Mucosa of descending colon (tissue), 3 donors: ENCODE measurements at regions not wholly inside any gene's neighbourhood (a gene's known extent, or its start where the extent isn't known, plus 50 kb on each side); places are given as distances from the start of the nearest gene placed in this dataset.
A peak's percentile ranks its signal among the peaks of the same experiment; 100 is the strongest.

Experiments
- ATAC-seq: fragments of 200-7000 bp; cut with Tn5 transposase; one replicate; pipeline ENCODE4 v1.9.1; 2020; ENCODE audit warnings: mild to moderate bottlenecking, moderate library complexity
- DNase-seq, 3 donors: peaks; one replicate each; pipeline ENCODE4 v3.0.0-alpha.2; 2020
- H3K36me3 ChIP-seq: fragments of 200-600 bp; one replicate; pipeline ENCODE4 v1.8.0; 2021; ENCODE audit warnings: low read depth, mild to moderate bottlenecking
- H3K4me1 ChIP-seq: fragments of 200-600 bp; one replicate; pipeline ENCODE4 v1.8.0; 2021; ENCODE audit warnings: low read depth, mild to moderate bottlenecking
- H3K4me3 ChIP-seq: fragments of 200-600 bp; one replicate; pipeline ENCODE4 v1.8.0; 2021; ENCODE audit warnings: mild to moderate bottlenecking
- H3K9me3 ChIP-seq: fragments of 200-600 bp; one replicate; pipeline ENCODE4 v1.8.0; 2021; ENCODE audit warnings: mild to moderate bottlenecking
- intact Hi-C, 2 donors: fragments of 100-400 bp; cut with DNase I in 1 of 2; cut with micrococcal nuclease in 1 of 2; formaldehyde crosslinking; loops; one replicate each; pipeline versions ENCODE4 v1.11.0 to v1.11.1; 2022; cut with DNase I, micrococcal nuclease
- TF ChIP-seq, protein P1 (sequence below): fragments of 200-600 bp; IDR thresholded peaks from one replicate; pipeline ENCODE4 v1.8.0; 2022; ENCODE audit warnings: antibody characterized with exemption, mild to moderate bottlenecking
- donor health status: DM: no; HTN: no; CAD: no; lungs with moderate emphysema.
- donor health status: DM: no; HTN: no; CAD: no.
- donor health status: DM: no; HTN: yes; CAD: no.

GRCh38 chr20:17827079-17827478, 127.3 kb downstream of the BANF2 start:
- Histone ChIP-seq H3K4me3 (no peak overlapping the region), H3K36me3 (no peaks in the 10 kb centered on the region), H3K9me3 (no peaks in the 10 kb centered on the region), H3K4me1 (peaks cover 30% of the 10 kb centered on the region)
- TF ChIP-seq, protein P1, sequence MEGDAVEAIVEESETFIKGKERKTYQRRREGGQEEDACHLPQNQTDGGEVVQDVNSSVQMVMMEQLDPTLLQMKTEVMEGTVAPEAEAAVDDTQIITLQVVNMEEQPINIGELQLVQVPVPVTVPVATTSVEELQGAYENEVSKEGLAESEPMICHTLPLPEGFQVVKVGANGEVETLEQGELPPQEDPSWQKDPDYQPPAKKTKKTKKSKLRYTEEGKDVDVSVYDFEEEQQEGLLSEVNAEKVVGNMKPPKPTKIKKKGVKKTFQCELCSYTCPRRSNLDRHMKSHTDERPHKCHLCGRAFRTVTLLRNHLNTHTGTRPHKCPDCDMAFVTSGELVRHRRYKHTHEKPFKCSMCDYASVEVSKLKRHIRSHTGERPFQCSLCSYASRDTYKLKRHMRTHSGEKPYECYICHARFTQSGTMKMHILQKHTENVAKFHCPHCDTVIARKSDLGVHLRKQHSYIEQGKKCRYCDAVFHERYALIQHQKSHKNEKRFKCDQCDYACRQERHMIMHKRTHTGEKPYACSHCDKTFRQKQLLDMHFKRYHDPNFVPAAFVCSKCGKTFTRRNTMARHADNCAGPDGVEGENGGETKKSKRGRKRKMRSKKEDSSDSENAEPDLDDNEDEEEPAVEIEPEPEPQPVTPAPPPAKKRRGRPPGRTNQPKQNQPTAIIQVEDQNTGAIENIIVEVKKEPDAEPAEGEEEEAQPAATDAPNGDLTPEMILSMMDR = no peak
- DNase-seq (no peak), ATAC-seq (no peak)
- intact Hi-C loops = no loop called here

DNA sequence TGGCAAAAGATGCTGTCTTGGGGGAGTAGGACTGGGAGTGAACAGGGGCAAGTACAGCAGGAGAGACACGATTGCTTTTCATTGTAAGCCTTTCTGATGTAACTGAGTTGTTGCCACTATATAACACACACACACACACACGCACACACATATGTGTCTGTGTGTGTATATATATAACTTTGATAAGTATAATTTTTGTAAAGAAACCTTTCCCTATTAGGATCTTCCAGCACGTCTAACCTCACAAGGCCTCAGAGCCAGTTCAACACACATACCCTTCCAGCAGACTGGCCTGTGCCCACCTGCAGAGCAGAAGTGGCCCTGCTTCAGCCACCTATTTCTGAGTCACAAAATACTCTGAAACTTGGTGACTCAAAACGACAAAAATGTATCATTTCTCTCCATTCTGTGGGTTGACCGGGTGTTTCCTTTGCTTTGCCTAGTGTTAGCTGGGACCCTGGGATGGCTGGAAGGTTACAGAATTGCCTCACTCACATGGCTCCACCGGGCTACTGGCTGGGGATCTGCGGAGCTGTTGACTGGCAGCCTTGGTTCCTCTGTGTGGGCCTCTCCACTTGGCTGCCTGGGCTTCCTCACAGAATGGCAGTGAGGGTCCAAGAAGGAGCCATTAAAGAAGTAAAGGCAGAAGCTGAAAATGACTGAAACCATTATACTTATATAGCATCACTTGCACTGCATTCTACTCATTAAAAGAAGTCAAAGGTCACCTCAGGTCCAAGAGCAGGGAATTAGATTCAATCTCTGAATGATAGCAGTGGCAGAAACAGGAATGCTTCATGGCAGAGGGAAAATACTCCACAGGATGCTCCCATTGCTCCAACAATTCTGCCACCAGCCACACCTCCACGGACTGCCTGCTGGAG, 126.4 kb downstream of the BANF2 start:
- no peak for ATAC-seq
- no peak overlapping the region for H3K4me3 ChIP-seq
- no peaks in the 10 kb centered on the region for H3K36me3 ChIP-seq
- H3K9me3 ChIP-seq = no peaks in the 10 kb centered on the region
- DNase-seq = no peak
- intact Hi-C loops = no loop called here
- H3K4me1 ChIP-seq = peaks cover 38% of the 10 kb centered on the region
- TF ChIP-seq, protein P1 = no peak

DNA sequence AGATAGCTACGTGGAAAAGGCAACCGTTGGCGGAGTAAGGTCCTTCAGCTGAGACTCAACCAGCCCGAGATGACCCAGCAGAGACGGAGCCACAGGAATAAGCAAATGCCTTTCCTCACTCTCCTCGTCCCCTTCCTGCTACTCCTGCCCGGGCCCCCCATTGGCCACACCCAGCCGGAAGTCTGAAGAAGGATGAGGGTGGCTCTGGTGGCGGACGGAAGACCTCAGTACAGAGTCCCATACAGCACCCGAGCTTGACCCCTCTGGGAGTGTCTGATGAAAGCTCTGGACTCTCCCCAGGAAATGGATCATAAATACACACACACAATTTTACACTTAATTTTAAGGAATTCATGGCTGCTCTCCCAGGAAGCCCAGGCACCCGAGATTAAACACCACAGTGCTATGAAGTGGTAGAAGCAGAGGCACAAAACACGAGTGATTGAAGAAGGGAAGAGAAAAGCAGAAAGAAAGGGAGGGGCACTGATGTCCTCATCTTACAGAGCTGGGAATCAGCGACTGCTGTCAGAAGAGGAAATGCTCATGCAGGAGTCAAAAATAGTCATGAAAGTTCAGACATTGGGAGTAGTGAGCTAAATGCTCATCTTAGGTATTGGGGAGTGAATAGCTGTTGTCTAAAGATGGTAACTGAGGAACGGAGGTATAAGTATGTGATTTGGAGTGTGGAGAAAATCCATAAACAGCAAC, 125.6 kb downstream of the BANF2 start:
- peaks cover 38% of the 10 kb centered on the region for H3K4me1 ChIP-seq
- H3K36me3 ChIP-seq = no peaks in the 10 kb centered on the region
- no peaks in the 10 kb centered on the region for H3K9me3 ChIP-seq
- ATAC-seq (no peak), DNase-seq (no peak)
- no peak overlapping the region for H3K4me3 ChIP-seq
- TF ChIP-seq, protein P1 = no peak
- intact Hi-C loops = no loop called here

DNA sequence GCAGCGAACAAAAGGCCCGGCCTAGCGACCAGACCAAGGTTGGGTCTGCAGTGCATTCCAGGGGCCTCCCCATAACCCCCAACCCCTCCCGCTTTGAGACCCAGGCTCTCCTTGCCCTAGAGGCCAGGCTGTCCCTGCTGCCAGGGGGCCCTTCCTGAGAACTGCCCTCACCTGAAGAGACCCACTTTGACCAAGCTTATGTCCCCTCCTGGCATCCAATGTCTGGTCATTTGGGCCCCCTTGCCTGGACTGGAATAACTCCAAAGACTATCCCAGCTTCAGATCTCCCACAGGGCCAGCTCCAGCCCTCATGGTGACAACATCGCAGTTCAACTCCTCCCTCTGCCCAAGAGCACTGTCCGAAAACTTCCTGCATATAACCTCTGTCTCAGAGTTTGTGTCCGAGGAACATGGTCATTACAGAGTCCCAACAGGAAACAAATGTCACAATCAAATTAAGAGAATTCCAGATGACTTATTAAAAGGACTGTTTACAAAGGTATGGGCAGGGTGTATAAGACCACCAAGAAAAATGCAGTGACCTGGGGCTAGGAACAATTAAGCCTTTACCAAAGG, 125.0 kb downstream of the BANF2 start:
- TF ChIP-seq, protein P1 = no peak
- ATAC-seq (no peak), DNase-seq (no peak)
- Histone ChIP-seq H3K36me3 (no peaks in the 10 kb centered on the region), H3K4me3 (no peak overlapping the region), H3K4me1 (peaks cover 38% of the 10 kb centered on the region), H3K9me3 (no peaks in the 10 kb centered on the region)
- intact Hi-C loops = no loop called here

DNA sequence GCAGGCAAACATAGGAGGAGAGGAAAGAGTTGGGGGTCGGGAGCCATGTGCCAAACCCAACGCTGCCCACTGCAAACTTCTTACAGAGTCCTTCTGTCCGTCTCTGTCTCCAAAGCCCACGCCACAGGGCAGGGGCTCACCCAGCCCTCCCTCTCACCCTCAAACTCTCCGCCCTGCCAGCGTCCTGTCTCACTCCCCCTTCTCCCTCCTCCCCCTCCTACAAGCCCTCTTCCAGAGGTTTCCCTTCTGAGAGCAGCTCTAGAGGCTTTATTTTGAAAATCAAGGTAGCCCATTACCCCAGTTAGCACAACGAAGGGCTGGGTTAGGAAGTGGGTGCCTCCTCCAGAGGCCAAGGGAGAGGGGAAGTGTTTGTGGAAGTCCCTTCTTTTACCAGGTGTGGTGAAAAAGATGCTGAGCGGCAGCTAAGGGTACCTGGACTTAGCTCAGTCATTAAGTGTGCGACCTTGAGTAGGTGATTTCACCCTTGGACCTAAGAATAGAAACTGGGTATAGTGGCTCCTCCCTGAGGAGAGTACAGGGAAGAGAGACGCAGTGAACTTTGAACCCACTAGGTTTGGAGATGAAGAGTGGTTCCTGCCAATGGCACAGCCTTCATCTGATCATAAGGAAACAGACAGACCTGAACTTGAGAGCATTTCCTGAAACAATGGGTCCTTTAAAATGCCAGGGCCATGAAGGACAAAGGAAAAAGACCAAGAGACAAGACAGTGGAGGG, 123.8 kb downstream of the BANF2 start:
- TF ChIP-seq, protein P1 = no peak
- peaks cover 38% of the 10 kb centered on the region for H3K4me1 ChIP-seq
- H3K4me3 ChIP-seq = no peak overlapping the region
- no peaks in the 10 kb centered on the region for H3K36me3 ChIP-seq
- ATAC-seq (peak; percentile 88), DNase-seq (peak in 1 of 3 donors; percentile 77)
- H3K9me3 ChIP-seq = no peaks in the 10 kb centered on the region
- intact Hi-C loops = no loop called here
